ENCODE measurements at regions not wholly inside any gene's neighbourhood (a gene's known extent, or its start where the extent isn't known, plus 50 kb on each side); places are given as distances from the start of the nearest gene placed in this dataset.

GRCh38 chr10:108598831-108599230 is 1324.5 kb downstream of the XPNPEP1 start:
- TF ChIP-seq CTCF (IDR thresholded peaks at IDR 0.05) (no peak), EP300 (IDR thresholded peaks at IDR 0.05) (no peak)
